ENCODE measurements at regions not wholly inside any gene's neighbourhood (a gene's known extent, or its start where the extent isn't known, plus 50 kb on each side); places are given as distances from the start of the nearest gene placed in this dataset.

- H3K9ac ChIP-seq (ENCODE audit: insufficient read depth in 1 of 2, low read depth in 2 of 2, low read length in 2 of 2) = peak overlapping the region in 1 of 2 experiments; percentile 78; a peak in 1 of 4 replicates
- no TSS peak for BruUV-seq (replicated peaks)
- peaks cover 5% of the 10 kb centered on the region; the same call in 1 of the 2 replicates for H4K20me1 ChIP-seq (replicated peaks; ENCODE audit: control insufficient read depth, insufficient read depth, low read length)
- in situ Hi-C loops (cut with MboI) = no loop called here
- intact Hi-C loops (cut with micrococcal nuclease) = no loop called here
- CTCF ChIA-PET (ENCODE audit: low intra/inter-chr PET ratio) = no interaction called here
- H3K4me1 ChIP-seq (replicated peaks in 1 of 2; ENCODE audit: control insufficient read depth in 2 of 2, insufficient read depth in 2 of 2, low read length in 2 of 2) = peaks cover 34 to 52% of the 10 kb centered on the region in 2 experiments
- no peak overlapping the region for H2AFZ ChIP-seq (ENCODE audit: low read depth, low read length)
- H3K4me2 ChIP-seq (ENCODE audit: insufficient read depth, low read length) = no peak overlapping the region
- FAIRE-seq = peak; percentile 89
- no peaks in the 10 kb centered on the region for H3K9me1 ChIP-seq (ENCODE audit: control insufficient read depth, insufficient read depth, low read length)
- DNase-seq (ENCODE audit: extremely low read depth in 1 of 4, low spot score in 3 of 4) = peak; percentile 45 to 82 (median 57)
- no peaks in the 10 kb centered on the region for H3K27me3 ChIP-seq (ENCODE audit: control insufficient read depth in 2 of 2, insufficient read depth in 2 of 2, low read length in 2 of 2)
- POLR2A ChIA-PET = interaction anchor here (0.7 to 1.7 kb wide), 2 partner anchors 11 to 15 kb away, joined by 3 to 7 read pairs; no protein-coding TSS in a partner anchor
- 32% methylated on average over 7 of the region's 10 CpGs for WGBS (ENCODE audit: insufficient coverage, low coverage, missing lambda C conversion rate)
- no peaks in the 10 kb centered on the region for H3K9me3 ChIP-seq (replicated peaks; ENCODE audit: control insufficient read depth, insufficient read depth, low read depth, low read length)
- H3K4me3 ChIP-seq = no peak overlapping the region
- peak overlapping the region; percentile 47; the same call in 2 of the 3 replicates for H3K27ac ChIP-seq (ENCODE audit: extremely low read depth, low read depth, low read length)
- H3K79me2 ChIP-seq (ENCODE audit: control insufficient read depth, insufficient read depth, low read length) = no peaks in the 10 kb centered on the region
- no peaks in the 10 kb centered on the region for H3K36me3 ChIP-seq (ENCODE audit: control insufficient read depth, insufficient read depth, low read length)
- ATAC-seq = peak; percentile 89
- TF ChIP-seq TGIF2 (CRISPR knock-in tag; IDR thresholded peaks at IDR 0.05) = no peak
- no peak for TF ChIP-seq SP2 (IDR thresholded peaks at IDR 0.05; ENCODE audit: extremely low read depth, low read depth, low read length, poor library complexity, severe bottlenecking)
- TF ChIP-seq ZFP36 (IDR thresholded peaks at IDR 0.05; ENCODE audit: low read depth, low read length, partially characterized antibody) = no peak
- TF ChIP-seq KLF6 (CRISPR knock-in tag; IDR thresholded peaks at IDR 0.05; ENCODE audit: borderline replicate concordance) = no peak
- TF ChIP-seq ADNP (tag; IDR thresholded peaks at IDR 0.05) = no peak
- TF ChIP-seq IRF9 (tag; IDR thresholded peaks at IDR 0.05) = no peak
- no peak for TF ChIP-seq ARID2 (IDR thresholded peaks at IDR 0.05)
- no peak for TF ChIP-seq RREB1 (CRISPR knock-in tag; IDR thresholded peaks at IDR 0.05)
- TF ChIP-seq TCFL5 (CRISPR knock-in tag; conservative IDR thresholded peaks at IDR 0.05) = no peak
- TF ChIP-seq ZKSCAN8 (CRISPR knock-in tag; IDR thresholded peaks at IDR 0.05) = no peak
- TF ChIP-seq POLR3G (IDR thresholded peaks at IDR 0.05; ENCODE audit: extremely low read depth, insufficient read length, insufficient replicate concordance) = no peak
- TF ChIP-seq ZNF277 (CRISPR knock-in tag; IDR thresholded peaks at IDR 0.05; ENCODE audit: borderline replicate concordance) = no peak
- no peak for TF ChIP-seq PHB (CRISPR knock-in tag; IDR thresholded peaks at IDR 0.05)
- no peak for TF ChIP-seq ZBTB17 (CRISPR knock-in tag; IDR thresholded peaks at IDR 0.05)
- TF ChIP-seq EZH2 (IDR thresholded peaks at IDR 0.05; ENCODE audit: borderline replicate concordance, low read depth, low read length) = no peak
These were observed 83.5 kb downstream of the SLC25A47 start for GRCh38 chr14:100406505-100407131.
